Mucosa of gallbladder (tissue), 1 donor: ENCODE measurements at regions not wholly inside any gene's neighbourhood (a gene's known extent, or its start where the extent isn't known, plus 50 kb on each side); places are given as distances from the start of the nearest gene placed in this dataset.

Experiments
- DNase-seq: peaks from one replicate; pipeline ENCODE4 v3.0.0-alpha.2; 2020; ENCODE audit warnings: low spot score
- donor health status: DM: no; HTN: no; CAD: no.

GRCh38 chr14:32254952-32255679 is 52.0 kb upstream of the RNU6-8 start:
- DNase-seq: peak; percentile 73

DNA sequence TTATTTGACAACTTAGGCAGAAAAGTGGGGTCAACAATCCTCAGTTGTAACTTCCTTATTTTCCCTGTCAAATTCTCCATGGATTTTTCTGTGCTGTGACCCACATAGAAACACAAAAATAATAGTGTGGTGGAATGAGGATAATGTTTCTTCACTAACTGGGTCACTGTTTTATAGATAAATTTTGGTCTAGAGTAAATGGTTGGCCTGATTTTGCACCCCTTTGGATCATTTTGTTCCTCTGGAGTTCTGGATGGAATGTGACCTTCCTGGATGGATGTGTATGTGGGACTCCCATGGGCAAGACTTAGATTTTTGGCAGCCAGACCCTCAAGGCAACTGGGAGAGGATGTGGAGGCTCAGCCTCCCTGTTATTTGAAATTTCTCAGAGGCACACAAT is 52.7 kb upstream of the RNU6-8 start:
- DNase-seq: no peak

DNA sequence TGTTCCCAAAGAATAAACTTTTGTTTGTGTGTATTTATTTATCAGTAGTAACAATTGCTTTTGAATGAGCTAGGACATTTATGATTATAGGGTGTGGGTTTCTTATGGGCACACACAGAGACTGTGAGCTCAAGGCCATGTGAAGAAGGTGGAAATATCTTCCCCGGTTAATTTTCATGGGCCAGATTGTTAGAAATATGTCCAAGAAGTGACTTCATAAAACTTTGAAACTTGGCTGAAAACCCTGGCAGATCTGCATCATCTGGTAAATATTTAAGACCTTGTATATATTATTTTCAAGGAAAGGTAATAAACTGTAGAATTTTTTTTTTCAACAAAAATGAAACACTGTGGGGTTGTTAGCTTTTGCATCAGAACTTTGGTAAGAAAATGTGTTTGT is 53.5 kb upstream of the RNU6-8 start:
- DNase-seq: no peak

GRCh38 chr14:32258336-32258993 is 55.4 kb upstream of the RNU6-8 start:
- no peak for DNase-seq

- DNase-seq: no peak
These were observed 56.4 kb upstream of the RNU6-8 start for GRCh38 chr14:32259368-32260013.

DNA sequence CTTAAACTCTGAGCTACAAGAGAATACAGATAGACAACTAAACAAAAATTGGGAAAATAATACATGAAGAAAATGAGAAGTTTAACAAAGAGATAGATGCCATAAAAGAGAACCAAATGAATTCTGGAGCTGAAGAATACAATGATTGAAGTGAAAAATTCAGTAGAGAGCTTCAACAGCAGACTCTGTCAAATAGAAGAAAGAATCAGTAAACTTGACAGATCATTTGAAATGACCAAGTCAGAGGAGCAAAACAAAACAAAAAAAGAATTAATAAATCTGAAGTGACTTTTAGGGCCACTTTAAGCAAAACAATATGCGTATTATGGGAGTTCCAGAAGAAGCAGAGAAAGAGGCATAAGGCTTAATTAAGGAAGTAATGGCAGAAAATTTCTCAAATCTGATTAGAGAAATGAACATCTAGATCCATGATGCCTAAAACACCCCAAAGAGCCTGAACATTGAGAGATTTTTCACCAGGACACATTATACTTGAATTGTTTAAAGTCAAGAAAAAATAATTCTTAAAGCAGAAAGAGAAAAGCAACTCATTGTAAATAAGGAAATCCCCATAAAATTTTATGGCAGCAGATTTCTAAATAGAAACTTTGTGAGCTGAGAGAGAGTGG is 61.0 kb upstream of the RNU6-8 start:
- no peak for DNase-seq

DNA sequence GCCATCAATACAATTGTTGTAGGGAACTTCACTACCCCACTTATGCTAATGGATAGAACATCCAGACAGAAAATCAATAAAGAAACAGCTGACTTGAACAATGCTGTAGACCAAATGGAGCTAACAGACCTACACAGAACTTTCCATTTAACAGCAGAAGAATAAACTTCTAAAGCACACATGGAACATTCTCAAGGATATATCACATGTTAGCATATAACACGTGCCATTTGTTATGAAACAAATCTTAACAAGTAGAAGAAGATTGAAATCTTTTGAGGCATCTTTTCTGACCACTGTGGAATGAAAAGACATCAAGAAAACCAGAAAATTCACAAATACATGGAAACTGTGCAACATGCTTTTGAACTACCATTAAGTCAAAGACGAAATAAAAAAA is 62.5 kb upstream of the RNU6-8 start:
- DNase-seq: no peak

GRCh38 chr14:32277998-32278397 is 51.1 kb upstream of the AKAP6 start:
- no peak for DNase-seq
